Omental fat pad (tissue), 3 donors: ENCODE measurements at regions not wholly inside any gene's neighbourhood (a gene's known extent, or its start where the extent isn't known, plus 50 kb on each side); places are given as distances from the start of the nearest gene placed in this dataset.

Experiments
- ATAC-seq: fragments of 150-250 bp; one replicate; pipeline ENCODE4 v1.9.1; 2016; ENCODE audit warnings: mild to moderate bottlenecking, moderate library complexity; ENCODE audit not compliant: low FRiP score
- DNase-seq: peaks from one replicate; pipeline ENCODE4 v3.0.0-alpha.2; 2019; ENCODE audit warnings: low spot score
- CTCF ChIP-seq, 3 donors: fragments of 450-650 bp; IDR thresholded peaks; one replicate each; pipeline ENCODE4 v1.5.1; 2016 to 2017; ENCODE audit warnings: antibody characterized with exemption in 3 of 3, mild to moderate bottlenecking in 3 of 3, moderate library complexity in 2 of 3

GRCh38 chr13:86846501-86846900 is 824.7 kb upstream of the SLITRK5 start:
- ATAC-seq (no peak), DNase-seq (no peak)
- no peak for TF ChIP-seq CTCF (IDR thresholded peaks at IDR 0.05)

- no peak for DNase-seq
- no peak for ATAC-seq
- no peak for TF ChIP-seq CTCF (IDR thresholded peaks at IDR 0.05)
Measured at GRCh38 chr13:86848716-86849115, 822.5 kb upstream of the SLITRK5 start.

GRCh38 chr13:86856991-86857390 is 814.2 kb upstream of the SLITRK5 start:
- ATAC-seq = no peak
- no peak for DNase-seq
- TF ChIP-seq CTCF (IDR thresholded peaks at IDR 0.05) = no peak

- no peak for TF ChIP-seq CTCF (IDR thresholded peaks at IDR 0.05)
- no peak for DNase-seq
- ATAC-seq = no peak
Measured at GRCh38 chr13:86858216-86858615, 813.0 kb upstream of the SLITRK5 start.

- ATAC-seq (no peak), DNase-seq (no peak)
- no peak for TF ChIP-seq CTCF (IDR thresholded peaks at IDR 0.05)
Measured at GRCh38 chr13:86862137-86862536, 809.0 kb upstream of the SLITRK5 start.

GRCh38 chr13:86864376-86864775 is 806.8 kb upstream of the SLITRK5 start:
- no peak for TF ChIP-seq CTCF (IDR thresholded peaks at IDR 0.05)
- no peak for ATAC-seq
- no peak for DNase-seq

- TF ChIP-seq CTCF (IDR thresholded peaks at IDR 0.05) = no peak
- no peak for ATAC-seq
- no peak for DNase-seq
Measured at GRCh38 chr13:86870444-86870843, 800.7 kb upstream of the SLITRK5 start.
